Left ventricle myocardium inferior (tissue), 1 donor: ENCODE measurements at regions not wholly inside any gene's neighbourhood (a gene's known extent, or its start where the extent isn't known, plus 50 kb on each side); places are given as distances from the start of the nearest gene placed in this dataset.

Source experiments
- DNase-seq: peaks from one replicate; pipeline ENCODE4 v3.0.0-alpha.2; 2020
- H3K27ac ChIP-seq: fragments of 200-600 bp; replicated peaks from 2 replicates; pipeline ENCODE4 v1.8.0; 2021
- H3K27me3 ChIP-seq: fragments of 200-600 bp; 2 replicates; pipeline ENCODE4 v1.8.0; 2021; ENCODE audit warnings: low read depth
- H3K36me3 ChIP-seq: fragments of 200-600 bp; 2 replicates; pipeline ENCODE4 v1.8.0; 2021
- H3K4me1 ChIP-seq: fragments of 200-600 bp; 2 replicates; pipeline ENCODE4 v1.8.0; 2021
- H3K4me3 ChIP-seq: fragments of 200-600 bp; 2 replicates; pipeline ENCODE4 v1.8.0; 2021; ENCODE audit warnings: mild to moderate bottlenecking, moderate library complexity
- H3K9me3 ChIP-seq: fragments of 200-600 bp; replicated peaks from 2 replicates; pipeline ENCODE4 v1.8.0; 2021
- CTCF ChIP-seq: fragments of 200-600 bp; IDR thresholded peaks from 2 replicates; pipeline ENCODE4 v1.8.0; 2021; ENCODE audit warnings: antibody characterized with exemption, mild to moderate bottlenecking, borderline replicate concordance
- intact Hi-C: fragments of 100-400 bp; cut with micrococcal nuclease; formaldehyde crosslinking; loops from one replicate; pipeline ENCODE4 v1.11.0; 2022
- donor health status: DM: no; HTN: yes; CAD: no; lungs with severe emphysema.

- Histone ChIP-seq H3K27me3 (no peaks in the 10 kb centered on the region), H3K9me3 (peaks cover 8% of the 10 kb centered on the region), H3K27ac (no peak overlapping the region), H3K4me3 (no peak overlapping the region), H3K36me3 (no peaks in the 10 kb centered on the region), H3K4me1 (peaks cover 6% of the 10 kb centered on the region)
- DNase-seq: no peak
- intact Hi-C loops: no loop called here
- TF ChIP-seq CTCF: no peak
Observed at GRCh38 chr12:24743941-24744793, 204.7 kb downstream of the BCAT1 start.

GRCh38 chr12:24742378-24742777, 206.5 kb downstream of the BCAT1 start:
- Histone ChIP-seq H3K27ac (no peak overlapping the region), H3K4me1 (peaks cover 6% of the 10 kb centered on the region), H3K4me3 (no peak overlapping the region), H3K9me3 (peaks cover 8% of the 10 kb centered on the region), H3K36me3 (no peaks in the 10 kb centered on the region), H3K27me3 (no peaks in the 10 kb centered on the region)
- peak; percentile 15 for DNase-seq
- TF ChIP-seq CTCF: no peak
- intact Hi-C loops: no loop called here

GRCh38 chr12:24741216-24741615, 207.7 kb downstream of the BCAT1 start:
- no peak for TF ChIP-seq CTCF
- Histone ChIP-seq H3K9me3 (peaks cover 8% of the 10 kb centered on the region), H3K4me3 (no peak overlapping the region), H3K4me1 (peaks cover 6% of the 10 kb centered on the region), H3K36me3 (no peaks in the 10 kb centered on the region), H3K27me3 (no peaks in the 10 kb centered on the region), H3K27ac (no peak overlapping the region)
- DNase-seq: no peak
- intact Hi-C loops: no loop called here

GRCh38 chr12:24739106-24739779, 209.7 kb downstream of the BCAT1 start:
- Histone ChIP-seq H3K36me3 (no peaks in the 10 kb centered on the region), H3K27me3 (no peaks in the 10 kb centered on the region), H3K4me3 (no peak overlapping the region), H3K9me3 (peaks cover 8% of the 10 kb centered on the region), H3K27ac (no peak overlapping the region), H3K4me1 (peaks cover 2% of the 10 kb centered on the region)
- no peak for TF ChIP-seq CTCF
- DNase-seq: no peak
- intact Hi-C loops: no loop called here

GRCh38 chr12:24738441-24738840, 210.5 kb downstream of the BCAT1 start:
- no peak overlapping the region for H3K4me3 ChIP-seq
- intact Hi-C loops: no loop called here
- no peaks in the 10 kb centered on the region for H3K4me1 ChIP-seq
- no peaks in the 10 kb centered on the region for H3K36me3 ChIP-seq
- no peak overlapping the region for H3K27ac ChIP-seq
- H3K27me3 ChIP-seq: no peaks in the 10 kb centered on the region
- peaks cover 8% of the 10 kb centered on the region for H3K9me3 ChIP-seq
- no peak for DNase-seq
- TF ChIP-seq CTCF: no peak
